Fibroblast of pulmonary artery (primary cell): ENCODE measurements at regions not wholly inside any gene's neighbourhood (a gene's known extent, or its start where the extent isn't known, plus 50 kb on each side); places are given as distances from the start of the nearest gene placed in this dataset.

Experiments
- DNase-seq: peaks from one replicate; pipeline ENCODE4 v3.0.0-alpha.2; 2010; ENCODE audit warnings: low read depth
- H3K4me3 ChIP-seq: replicated peaks from 2 replicates; pipeline ENCODE4 v1.5.1; 2011; ENCODE audit warnings: low read depth, mild to moderate bottlenecking, control low read depth, low read length, moderate library complexity
- TF ChIP-seq, protein P1 (sequence below): IDR thresholded peaks from 2 replicates; pipeline ENCODE4 v1.5.1; 2011; ENCODE audit warnings: mild to moderate bottlenecking, control low read depth, low read length, inconsistent platforms; ENCODE audit errors: missing control alignments

DNA sequence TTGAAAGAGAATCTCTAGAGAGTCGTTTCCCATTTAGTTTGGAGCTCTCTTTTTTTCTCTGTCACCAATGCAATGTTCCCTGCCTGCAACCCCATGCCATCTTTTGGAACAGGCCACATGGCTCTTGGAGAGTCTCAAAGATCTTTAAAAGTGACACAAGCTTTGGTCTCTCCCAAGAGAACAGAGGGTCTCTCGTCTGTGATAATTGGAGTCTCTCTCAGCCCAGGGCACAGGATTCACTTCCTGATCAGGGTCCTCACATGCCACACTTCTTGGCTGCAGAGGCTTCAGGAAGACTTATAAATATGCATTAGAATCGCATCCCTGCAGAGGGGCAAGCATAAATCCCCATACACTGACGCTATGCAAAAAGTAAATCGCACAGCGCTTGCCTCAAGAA, 240.5 kb downstream of the IRS2 start:
- no peak overlapping the region for H3K4me3 ChIP-seq
- no peak for DNase-seq
- TF ChIP-seq, protein P1, sequence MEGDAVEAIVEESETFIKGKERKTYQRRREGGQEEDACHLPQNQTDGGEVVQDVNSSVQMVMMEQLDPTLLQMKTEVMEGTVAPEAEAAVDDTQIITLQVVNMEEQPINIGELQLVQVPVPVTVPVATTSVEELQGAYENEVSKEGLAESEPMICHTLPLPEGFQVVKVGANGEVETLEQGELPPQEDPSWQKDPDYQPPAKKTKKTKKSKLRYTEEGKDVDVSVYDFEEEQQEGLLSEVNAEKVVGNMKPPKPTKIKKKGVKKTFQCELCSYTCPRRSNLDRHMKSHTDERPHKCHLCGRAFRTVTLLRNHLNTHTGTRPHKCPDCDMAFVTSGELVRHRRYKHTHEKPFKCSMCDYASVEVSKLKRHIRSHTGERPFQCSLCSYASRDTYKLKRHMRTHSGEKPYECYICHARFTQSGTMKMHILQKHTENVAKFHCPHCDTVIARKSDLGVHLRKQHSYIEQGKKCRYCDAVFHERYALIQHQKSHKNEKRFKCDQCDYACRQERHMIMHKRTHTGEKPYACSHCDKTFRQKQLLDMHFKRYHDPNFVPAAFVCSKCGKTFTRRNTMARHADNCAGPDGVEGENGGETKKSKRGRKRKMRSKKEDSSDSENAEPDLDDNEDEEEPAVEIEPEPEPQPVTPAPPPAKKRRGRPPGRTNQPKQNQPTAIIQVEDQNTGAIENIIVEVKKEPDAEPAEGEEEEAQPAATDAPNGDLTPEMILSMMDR: no peak

- H3K4me3 ChIP-seq: no peak overlapping the region
- DNase-seq: no peak
- TF ChIP-seq, protein P1: no peak
Observed at GRCh38 chr13:109541081-109541480, 245.3 kb downstream of the IRS2 start.

- TF ChIP-seq, protein P1: no peak
- no peak for DNase-seq
Observed at GRCh38 chr13:109537584-109537983, 248.8 kb downstream of the IRS2 start.

DNA sequence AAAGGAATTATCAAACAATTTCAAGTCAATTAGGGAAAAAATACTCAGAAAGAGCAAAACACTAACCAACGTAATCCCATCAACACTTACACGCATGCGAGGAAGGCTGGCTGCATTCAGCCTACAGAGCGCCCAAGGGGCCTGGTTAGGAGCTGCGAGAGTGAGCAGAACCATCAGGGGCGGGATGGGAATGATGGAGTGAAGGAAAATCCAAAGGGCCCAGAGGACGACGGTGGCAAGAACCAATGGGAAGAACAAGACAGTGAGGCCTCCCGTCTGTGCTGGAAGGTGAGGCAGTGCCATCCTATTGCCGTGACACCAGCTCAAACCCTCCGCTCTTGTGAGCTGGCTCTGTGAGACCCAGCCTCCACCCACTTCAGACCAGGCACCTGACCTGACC, 253.0 kb downstream of the IRS2 start:
- DNase-seq: no peak
- TF ChIP-seq, protein P1: no peak
- no peak overlapping the region for H3K4me3 ChIP-seq

More at GRCh38 chr13:109537584-109537983, 248.8 kb downstream of the IRS2 start:
- H3K4me3 ChIP-seq: no peak overlapping the region

GRCh38 chr13:109529964-109530363, 256.4 kb downstream of the IRS2 start:
- TF ChIP-seq, protein P1: no peak
- H3K4me3 ChIP-seq: no peak overlapping the region
- DNase-seq: no peak

- no peak overlapping the region for H3K4me3 ChIP-seq
- TF ChIP-seq, protein P1: no peak
- DNase-seq: no peak
Observed at GRCh38 chr13:109521719-109522118, 264.7 kb downstream of the IRS2 start.

- H3K4me3 ChIP-seq: no peak overlapping the region
- DNase-seq: peak; percentile 11
- TF ChIP-seq, protein P1: no peak
Observed at GRCh38 chr13:109517517-109517916, 268.9 kb downstream of the IRS2 start.
